GM12892 (cell line): ENCODE measurements at regions not wholly inside any gene's neighbourhood (a gene's known extent, or its start where the extent isn't known, plus 50 kb on each side); places are given as distances from the start of the nearest gene placed in this dataset.
"Not testable (repeated sequence)": the region's sequence is repeated elsewhere in the genome, so short reads cannot be mapped to it uniquely, and the experiment has no call there.

Experiments used
- DNase-seq: peaks from one replicate; pipeline ENCODE4 v3.0.0; 2011; ENCODE audit not compliant: insufficient read length
- FAIRE-seq: peaks from 2 replicates; lab custom pipeline; 2011; peaks lifted over from hg19 to GRCh38; lab: Jason Lieb, UNC
- POLR2A ChIP-seq: IDR thresholded peaks from 2 replicates; pipeline ENCODE4 v1.6.1; 2011; ENCODE audit warnings: low read depth, low read length, control low read depth
- POLR2AphosphoS5 ChIP-seq: IDR thresholded peaks from 2 replicates; pipeline ENCODE4 v1.6.1; 2011; ENCODE audit warnings: low read depth, low read length, control low read depth
- TAF1 ChIP-seq: IDR thresholded peaks from 2 replicates; pipeline ENCODE4 v1.6.1; 2011; ENCODE audit warnings: low read depth, mild to moderate bottlenecking, control low read depth, low read length, borderline replicate concordance

- TF ChIP-seq POLR2AphosphoS5 (no peak), POLR2A (no peak), TAF1 (no peak)
- FAIRE-seq: no peak
- no peak for DNase-seq
These were observed 602.0 kb downstream of the GLUD2 start for GRCh38 chrX:121649417-121649816.

- TF ChIP-seq TAF1 (no peak), POLR2A (no peak), POLR2AphosphoS5 (no peak)
- no peak for DNase-seq
- FAIRE-seq: no peak
These were observed 607.9 kb downstream of the GLUD2 start for GRCh38 chrX:121655276-121655675.

DNA sequence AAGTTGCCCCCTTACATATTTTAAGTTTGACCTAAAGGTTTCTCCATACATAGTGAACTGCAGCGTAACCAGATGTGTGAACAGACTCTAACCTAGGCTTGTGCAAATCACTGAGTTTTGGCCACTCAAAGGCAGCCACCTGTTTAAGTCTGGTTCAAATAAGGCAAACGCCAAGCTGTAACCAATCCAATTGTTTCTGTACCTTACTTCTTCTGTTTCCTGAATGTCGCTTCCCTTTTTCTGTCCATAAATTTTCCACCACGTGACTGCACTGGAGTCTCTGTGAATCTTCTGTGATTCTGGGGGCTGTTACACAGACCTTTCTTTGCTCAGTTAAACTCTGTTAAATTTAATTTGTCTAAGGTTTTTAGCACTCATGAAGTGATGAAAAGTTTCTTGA lies 618.8 kb downstream of the GLUD2 start:
- DNase-seq (no peak), FAIRE-seq (no peak)
- no peak for TF ChIP-seq POLR2AphosphoS5
- TF ChIP-seq TAF1: no peak
- TF ChIP-seq POLR2A: no peak

DNA sequence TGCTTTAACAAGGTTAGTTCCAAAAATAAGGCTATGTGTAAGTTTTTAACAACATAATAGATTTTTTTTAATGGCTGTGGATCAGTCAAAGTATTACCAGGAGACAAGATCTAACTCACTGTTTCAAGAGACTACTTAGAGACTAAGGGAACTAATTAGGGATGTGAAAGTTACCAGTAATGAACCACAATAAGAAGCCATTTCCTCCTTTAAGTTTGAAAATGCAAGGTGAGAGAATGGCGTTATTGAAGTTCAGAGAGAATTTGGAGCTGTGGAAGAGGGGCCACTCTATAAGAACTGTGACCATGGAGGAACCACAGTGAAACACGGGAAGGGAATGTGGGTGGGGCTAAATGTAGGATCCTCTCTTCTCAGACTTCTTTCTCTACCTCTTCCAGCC lies 624.2 kb downstream of the GLUD2 start:
- no peak for FAIRE-seq
- TF ChIP-seq POLR2A (no peak), TAF1 (no peak), POLR2AphosphoS5 (no peak)
- DNase-seq: no peak

DNA sequence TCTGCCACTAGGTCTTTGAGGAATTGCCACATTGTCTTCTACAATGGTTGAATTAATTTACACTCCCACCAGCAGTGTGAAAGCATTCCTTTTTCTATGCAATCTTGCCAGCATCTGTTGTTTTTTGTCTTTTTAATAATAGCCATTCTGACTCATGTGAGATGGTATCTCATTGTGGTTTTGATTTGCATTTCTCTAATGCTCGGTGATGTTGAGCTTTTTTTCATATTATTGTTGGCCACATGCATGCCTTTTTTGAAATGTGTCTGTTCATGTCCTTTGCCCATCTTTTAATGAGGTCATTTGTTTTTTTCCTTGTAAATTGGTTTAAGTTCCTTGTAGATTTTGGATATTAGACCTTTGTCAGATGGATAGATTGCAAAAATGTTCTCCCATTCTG lies 661.8 kb downstream of the GLUD2 start:
- FAIRE-seq, DNase-seq: not testable (repeated sequence)

DNA sequence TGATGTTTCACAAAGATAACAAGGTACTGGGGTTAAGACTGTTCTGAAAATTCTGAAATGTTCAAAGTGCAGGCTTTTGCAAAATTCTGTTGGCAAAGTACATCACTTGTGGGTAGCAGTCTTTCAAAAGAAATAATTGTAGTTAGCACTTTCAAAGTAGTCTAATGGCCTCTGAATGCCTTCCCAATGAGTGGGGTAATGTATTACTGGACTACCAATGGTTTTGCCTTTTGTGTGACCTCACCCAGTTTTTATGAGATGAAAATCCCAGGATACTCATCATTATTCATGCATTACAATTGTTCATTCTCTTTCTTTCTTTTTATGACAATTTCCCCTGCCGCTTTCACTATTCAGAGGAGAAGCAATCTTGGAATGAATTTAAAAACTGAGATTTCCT lies 686.1 kb downstream of the GLUD2 start:
- no peak for DNase-seq
- TF ChIP-seq POLR2AphosphoS5 (no peak), POLR2A (no peak), TAF1 (no peak)
- FAIRE-seq: no peak

GRCh38 chrX:121746105-121746504 lies 698.7 kb downstream of the GLUD2 start:
- DNase-seq: no peak
- TF ChIP-seq POLR2A (no peak), TAF1 (no peak), POLR2AphosphoS5 (no peak)
- no peak for FAIRE-seq

- DNase-seq, FAIRE-seq: not testable (repeated sequence)
These were observed 706.2 kb downstream of the GLUD2 start for GRCh38 chrX:121753602-121754001.

GRCh38 chrX:121754301-121754700 lies 706.9 kb downstream of the GLUD2 start:
- DNase-seq: no peak
- TF ChIP-seq TAF1 (no peak), POLR2A (no peak)
- no peak for FAIRE-seq

DNA sequence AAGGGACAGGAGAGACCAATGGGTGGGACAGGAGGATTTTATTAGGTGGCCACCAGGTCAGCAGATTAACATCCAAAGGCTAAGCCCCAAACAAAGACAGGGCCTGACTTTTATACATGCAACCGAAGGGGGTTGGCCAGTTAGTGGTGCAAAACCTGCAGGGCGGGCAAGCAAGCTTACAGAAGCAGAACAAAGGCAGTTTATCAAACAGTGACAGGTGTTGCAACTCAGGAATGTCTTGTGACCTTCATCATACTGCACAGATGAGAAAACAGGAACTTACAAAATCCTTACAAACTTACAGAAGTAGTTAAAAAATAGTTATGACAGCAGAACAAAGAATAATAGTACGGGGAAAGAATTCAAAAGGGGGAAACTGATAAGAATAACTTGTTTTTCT lies 708.1 kb downstream of the GLUD2 start:
- DNase-seq (no peak), FAIRE-seq (no peak)

GRCh38 chrX:121761845-121762244 lies 714.4 kb downstream of the GLUD2 start:
- FAIRE-seq: no peak
- TF ChIP-seq POLR2A: no peak
- no peak for TF ChIP-seq POLR2AphosphoS5
- TF ChIP-seq TAF1: no peak

More for the DNA sequence above, 708.1 kb downstream of the GLUD2 start:
- TF ChIP-seq POLR2A: no peak
- TF ChIP-seq TAF1: no peak
- TF ChIP-seq POLR2AphosphoS5: no peak

DNA sequence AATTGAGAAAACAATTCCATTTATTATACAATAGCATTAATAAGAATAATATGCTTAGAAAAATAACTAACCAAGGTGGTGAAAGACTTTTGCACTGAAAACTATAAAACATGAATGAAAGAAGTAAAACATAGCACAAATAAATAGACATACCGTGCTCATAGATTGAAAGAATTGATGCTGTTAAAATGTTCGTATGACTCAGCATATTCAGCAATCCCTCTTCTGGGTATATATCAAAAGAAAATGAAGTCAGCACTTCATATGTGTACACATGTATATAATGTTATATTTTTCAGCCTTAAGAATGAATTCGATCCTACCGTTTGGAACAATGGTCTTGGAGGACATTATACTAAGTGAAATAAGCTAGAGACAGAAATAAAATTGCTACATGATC lies 716.3 kb downstream of the GLUD2 start:
- DNase-seq (no peak), FAIRE-seq (no peak)
- no peak for TF ChIP-seq POLR2AphosphoS5
- no peak for TF ChIP-seq POLR2A
- no peak for TF ChIP-seq TAF1

More at GRCh38 chrX:121761845-121762244, 714.4 kb downstream of the GLUD2 start:
- no peak for DNase-seq

DNA sequence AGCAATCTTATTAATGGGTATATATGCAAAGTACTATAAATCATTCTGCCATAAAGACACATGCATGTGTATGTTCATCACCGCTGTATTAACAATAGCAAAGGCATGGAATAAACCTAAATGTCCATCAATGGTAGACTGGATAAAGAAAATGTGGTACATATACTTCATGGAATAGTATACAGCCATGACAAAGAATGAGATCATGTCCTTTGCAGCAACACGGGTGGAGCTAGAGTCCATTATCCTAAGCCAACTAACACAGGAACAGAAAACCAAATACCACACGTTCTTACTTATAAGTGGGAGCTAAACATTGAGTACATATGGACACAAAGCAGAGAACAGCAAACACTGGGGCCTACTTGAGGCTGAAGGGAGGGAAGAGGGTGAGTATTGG lies 720.8 kb downstream of the GLUD2 start:
- DNase-seq, FAIRE-seq: not testable (repeated sequence)

DNA sequence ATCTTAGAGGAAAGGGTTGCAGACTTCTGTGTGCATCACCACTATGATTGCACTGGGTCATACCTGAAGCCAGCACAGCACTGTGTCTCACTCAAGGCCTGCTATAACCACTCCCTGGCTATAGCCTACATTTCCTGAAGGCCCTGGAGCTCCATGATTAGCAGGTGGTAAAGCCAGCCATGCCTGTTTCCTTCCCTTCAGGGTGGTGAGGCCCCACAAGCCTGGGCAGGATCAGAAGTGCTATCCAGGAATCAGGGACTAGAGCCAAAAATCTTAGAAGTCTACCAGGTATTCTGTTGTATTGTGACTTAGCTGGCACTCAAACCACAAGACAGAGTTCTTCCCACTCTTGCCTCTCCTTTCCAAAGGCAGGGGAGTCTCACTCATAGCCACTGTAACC lies 734.6 kb downstream of the GLUD2 start:
- DNase-seq: no peak
- no peak for FAIRE-seq
- no peak for TF ChIP-seq POLR2A

DNA sequence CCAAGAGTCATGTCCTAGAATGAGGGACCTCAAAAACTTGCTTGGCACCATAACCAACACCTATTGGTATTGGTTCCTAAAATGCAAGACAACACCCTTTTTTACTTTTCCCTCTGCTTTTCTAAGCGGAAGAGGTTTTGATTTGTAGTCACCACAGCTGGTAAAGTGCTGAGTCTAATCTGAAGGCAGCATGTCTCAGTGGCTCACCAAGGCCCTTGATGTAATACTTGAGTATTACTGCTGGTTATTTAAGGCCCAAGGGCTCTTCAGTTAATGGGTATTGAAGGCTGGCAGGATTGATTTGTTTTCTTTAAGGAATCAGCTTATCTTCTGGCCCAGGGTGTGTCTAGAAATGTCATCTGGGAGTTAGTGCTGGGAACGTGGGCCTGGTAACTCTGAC lies 735.1 kb downstream of the GLUD2 start:
- DNase-seq (no peak), FAIRE-seq (no peak)
- TF ChIP-seq TAF1 (no peak), POLR2A (no peak), POLR2AphosphoS5 (no peak)
